Ascending aorta (tissue), 2 donors: ENCODE measurements at regions not wholly inside any gene's neighbourhood (a gene's known extent, or its start where the extent isn't known, plus 50 kb on each side); places are given as distances from the start of the nearest gene placed in this dataset.

Source experiments
- DNase-seq, 2 donors: peaks; one replicate each; pipeline ENCODE4 v3.0.0-alpha.2; 2019; ENCODE audit warnings: low spot score in 2 of 2
- H3K27ac ChIP-seq, 2 donors: fragments of 200-600 bp; sonication (generic); one replicate each; pipeline ENCODE4 v1.5.1; 2016 to 2017; ENCODE audit warnings: mild to moderate bottlenecking in 1 of 2
- H3K27me3 ChIP-seq: fragments of 200-600 bp; sonication (generic); one replicate; pipeline ENCODE4 v1.5.1; 2017
- H3K36me3 ChIP-seq, 2 donors: fragments of 200-600 bp; sonication (generic); one replicate each; pipeline ENCODE4 v1.5.1; 2016
- H3K4me1 ChIP-seq, 2 donors: fragments of 200-600 bp; sonication (generic); one replicate each; pipeline ENCODE4 v1.5.1; 2016 to 2017; ENCODE audit warnings: mild to moderate bottlenecking in 1 of 2
- H3K4me3 ChIP-seq, 2 donors: fragments of 200-600 bp; sonication (generic); one replicate each; pipeline ENCODE4 v1.5.1; 2016 to 2017; ENCODE audit warnings: mild to moderate bottlenecking in 1 of 2
- H3K9me3 ChIP-seq, 2 donors: fragments of 200-600 bp; sonication (generic); one replicate each; pipeline ENCODE4 v1.5.1; 2016
- CTCF ChIP-seq, 3 experiments: fragments of 200-600 bp in 2 of 3; fragments of 450-650 bp in 1 of 3; sonication (generic) in 2 of 3; IDR thresholded peaks; one replicate each; pipeline ENCODE4 v1.5.1; 2016 to 2019; ENCODE audit warnings: antibody characterized with exemption in 3 of 3, mild to moderate bottlenecking in 1 of 3, moderate library complexity in 1 of 3
- intact Hi-C: fragments of 100-400 bp; cut with DNase I; formaldehyde crosslinking; loops from one replicate; pipeline ENCODE4 v1.15.1; 2023

GRCh38 chr3:197430502-197430901 is 125.3 kb downstream of the BDH1 start:
- no peaks in the 10 kb centered on the region for H3K27me3 ChIP-seq
- intact Hi-C loops = no loop called here
- peak overlapping the region; percentile 24 to 27 for H3K27ac ChIP-seq
- TF ChIP-seq CTCF (IDR thresholded peaks at IDR 0.05) = no peak
- H3K4me3 ChIP-seq = peak overlapping the region in 1 of 2 donors; percentile 31
- no peaks in the 10 kb centered on the region for H3K9me3 ChIP-seq
- DNase-seq = no peak
- H3K36me3 ChIP-seq = no peaks in the 10 kb centered on the region
- peaks cover 0 to 7% of the 10 kb centered on the region in 2 donors for H3K4me1 ChIP-seq

GRCh38 chr3:197428952-197429351 is 126.8 kb downstream of the BDH1 start:
- no peaks in the 10 kb centered on the region for H3K27me3 ChIP-seq
- TF ChIP-seq CTCF (IDR thresholded peaks at IDR 0.05) = no peak
- no peaks in the 10 kb centered on the region for H3K36me3 ChIP-seq
- no peak overlapping the region for H3K4me3 ChIP-seq
- H3K27ac ChIP-seq = no peak overlapping the region
- H3K9me3 ChIP-seq = no peaks in the 10 kb centered on the region
- DNase-seq = no peak
- intact Hi-C loops = no loop called here
- peaks cover 0 to 7% of the 10 kb centered on the region in 2 donors for H3K4me1 ChIP-seq

GRCh38 chr3:197428117-197428801 is 127.5 kb downstream of the BDH1 start:
- no peaks in the 10 kb centered on the region for H3K27me3 ChIP-seq
- no peak overlapping the region for H3K4me3 ChIP-seq
- TF ChIP-seq CTCF (IDR thresholded peaks at IDR 0.05) = no peak
- H3K9me3 ChIP-seq = no peaks in the 10 kb centered on the region
- no peaks in the 10 kb centered on the region for H3K36me3 ChIP-seq
- H3K4me1 ChIP-seq = peaks cover 0 to 7% of the 10 kb centered on the region in 2 donors
- no peak overlapping the region for H3K27ac ChIP-seq
- intact Hi-C loops = no loop called here
- no peak for DNase-seq

GRCh38 chr3:197427021-197427420 is 128.6 kb upstream of the DLG1 start:
- H3K9me3 ChIP-seq = no peaks in the 10 kb centered on the region
- H3K27ac ChIP-seq = no peak overlapping the region
- no peaks in the 10 kb centered on the region for H3K36me3 ChIP-seq
- no peak overlapping the region for H3K4me3 ChIP-seq
- no peak for TF ChIP-seq CTCF (IDR thresholded peaks at IDR 0.05)
- intact Hi-C loops = no loop called here
- H3K27me3 ChIP-seq = no peaks in the 10 kb centered on the region
- no peak for DNase-seq
- H3K4me1 ChIP-seq = peaks cover 0 to 7% of the 10 kb centered on the region in 2 donors

GRCh38 chr3:197426121-197426566 is 127.7 kb upstream of the DLG1 start:
- no peak overlapping the region for H3K27ac ChIP-seq
- no peak overlapping the region for H3K4me3 ChIP-seq
- H3K9me3 ChIP-seq = no peaks in the 10 kb centered on the region
- H3K36me3 ChIP-seq = no peaks in the 10 kb centered on the region
- intact Hi-C loops = no loop called here
- no peak for TF ChIP-seq CTCF (IDR thresholded peaks at IDR 0.05)
- peak in 1 of 2 donors; percentile 24 for DNase-seq
- peaks cover 0 to 5% of the 10 kb centered on the region in 2 donors for H3K4me1 ChIP-seq
- no peaks in the 10 kb centered on the region for H3K27me3 ChIP-seq
